ENCODE measurements at regions not wholly inside any gene's neighbourhood (a gene's known extent, or its start where the extent isn't known, plus 50 kb on each side); places are given as distances from the start of the nearest gene placed in this dataset.

GRCh38 chr3:176051766-176052165 is 1145.5 kb downstream of the TBL1XR1 start:
- no peaks in the 10 kb centered on the region for H3K79me2 ChIP-seq (ENCODE audit: insufficient read depth, low read length)
- no peaks in the 10 kb centered on the region for H3K36me3 Mint-ChIP-seq
- H3K36me3 ChIP-seq (replicated peaks in 1 of 2; ENCODE audit: control insufficient read depth in 1 of 2, insufficient read depth in 2 of 2, low read length in 2 of 2): no peaks in the 10 kb centered on the region
- no peak overlapping the region for H3K27ac ChIP-seq (ENCODE audit: low read depth in 1 of 2, low read length in 2 of 2)
- no peaks in the 10 kb centered on the region for H4K20me1 ChIP-seq (ENCODE audit: insufficient read depth, low read length)
- no peaks in the 10 kb centered on the region for H3K4me1 Mint-ChIP-seq
- H3K27me3 Mint-ChIP-seq (ENCODE audit: low read depth in 3 of 3): no peaks in the 10 kb centered on the region
- H3K27me3 ChIP-seq (ENCODE audit: control insufficient read depth in 2 of 2, insufficient read depth in 2 of 2, low read length in 2 of 2): no peaks in the 10 kb centered on the region
- peaks cover 0 to 36% of the 10 kb centered on the region in 2 donors for H3K9me3 ChIP-seq (replicated peaks in 1 of 2; ENCODE audit: control insufficient read depth in 1 of 2, insufficient read depth in 1 of 2, low read length in 2 of 2)
- no peak overlapping the region for H3K4me2 ChIP-seq (replicated peaks; ENCODE audit: extremely low read depth, low read length, poor library complexity, severe bottlenecking)
- no peak overlapping the region for H3K9ac ChIP-seq (ENCODE audit: insufficient read depth, low read length, poor library complexity, severe bottlenecking)
- no peak overlapping the region for H3K27ac Mint-ChIP-seq
- DNase-seq: no peak
- no peak overlapping the region for H3K4me3 Mint-ChIP-seq
- no peaks in the 10 kb centered on the region for H3K4me1 ChIP-seq (ENCODE audit: control insufficient read depth in 1 of 2, insufficient read depth in 2 of 2, low read length in 2 of 2)
- no peak overlapping the region for H3K4me3 ChIP-seq (replicated peaks in 1 of 3; ENCODE audit: low read depth in 2 of 3, low read length in 3 of 3)
- no CpG with 5 or more reads among the region's 7 CpGs for WGBS (ENCODE audit: insufficient coverage)
- TF ChIP-seq, protein P1, sequence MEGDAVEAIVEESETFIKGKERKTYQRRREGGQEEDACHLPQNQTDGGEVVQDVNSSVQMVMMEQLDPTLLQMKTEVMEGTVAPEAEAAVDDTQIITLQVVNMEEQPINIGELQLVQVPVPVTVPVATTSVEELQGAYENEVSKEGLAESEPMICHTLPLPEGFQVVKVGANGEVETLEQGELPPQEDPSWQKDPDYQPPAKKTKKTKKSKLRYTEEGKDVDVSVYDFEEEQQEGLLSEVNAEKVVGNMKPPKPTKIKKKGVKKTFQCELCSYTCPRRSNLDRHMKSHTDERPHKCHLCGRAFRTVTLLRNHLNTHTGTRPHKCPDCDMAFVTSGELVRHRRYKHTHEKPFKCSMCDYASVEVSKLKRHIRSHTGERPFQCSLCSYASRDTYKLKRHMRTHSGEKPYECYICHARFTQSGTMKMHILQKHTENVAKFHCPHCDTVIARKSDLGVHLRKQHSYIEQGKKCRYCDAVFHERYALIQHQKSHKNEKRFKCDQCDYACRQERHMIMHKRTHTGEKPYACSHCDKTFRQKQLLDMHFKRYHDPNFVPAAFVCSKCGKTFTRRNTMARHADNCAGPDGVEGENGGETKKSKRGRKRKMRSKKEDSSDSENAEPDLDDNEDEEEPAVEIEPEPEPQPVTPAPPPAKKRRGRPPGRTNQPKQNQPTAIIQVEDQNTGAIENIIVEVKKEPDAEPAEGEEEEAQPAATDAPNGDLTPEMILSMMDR (IDR thresholded peaks at IDR 0.05): no peak
- intact Hi-C loops (cut with micrococcal nuclease): no loop called here
- peaks cover 0 to 2% (median under 1%) of the 10 kb centered on the region in 7 donors for H3K9me3 Mint-ChIP-seq
- no peak overlapping the region for H2AFZ ChIP-seq (ENCODE audit: insufficient read depth, low read depth, low read length, poor library complexity, severe bottlenecking)

- Histone ChIP-seq H3K4me1 (ENCODE audit: control insufficient read depth in 1 of 2, insufficient read depth in 2 of 2, low read length in 2 of 2) (no peaks in the 10 kb centered on the region), H4K20me1 (ENCODE audit: insufficient read depth, low read length) (no peaks in the 10 kb centered on the region), H2AFZ (ENCODE audit: insufficient read depth, low read depth, low read length, poor library complexity, severe bottlenecking) (no peak overlapping the region), H3K27ac (ENCODE audit: low read depth in 1 of 2, low read length in 2 of 2) (no peak overlapping the region), H3K79me2 (ENCODE audit: insufficient read depth, low read length) (no peaks in the 10 kb centered on the region), H3K27me3 (ENCODE audit: control insufficient read depth in 2 of 2, insufficient read depth in 2 of 2, low read length in 2 of 2) (no peaks in the 10 kb centered on the region), H3K4me3 (replicated peaks in 1 of 3; ENCODE audit: low read depth in 2 of 3, low read length in 3 of 3) (no peak overlapping the region), H3K36me3 (replicated peaks in 1 of 2; ENCODE audit: control insufficient read depth in 1 of 2, insufficient read depth in 2 of 2, low read length in 2 of 2) (no peaks in the 10 kb centered on the region), H3K4me2 (replicated peaks; ENCODE audit: extremely low read depth, low read length, poor library complexity, severe bottlenecking) (no peak overlapping the region), H3K9me3 (replicated peaks in 1 of 2; ENCODE audit: control insufficient read depth in 1 of 2, insufficient read depth in 1 of 2, low read length in 2 of 2) (peaks cover 0 to 31% of the 10 kb centered on the region in 2 donors), H3K9ac (ENCODE audit: insufficient read depth, low read length, poor library complexity, severe bottlenecking) (no peak overlapping the region)
- WGBS (ENCODE audit: insufficient coverage): no CpG with 5 or more reads among the region's 2 CpGs
- Mint-ChIP-seq H3K27ac (no peak overlapping the region), H3K27me3 (ENCODE audit: low read depth in 3 of 3) (no peaks in the 10 kb centered on the region), H3K36me3 (no peaks in the 10 kb centered on the region), H3K9me3 (peaks cover 0 to 3% (median 0%) of the 10 kb centered on the region in 7 donors), H3K4me3 (no peak overlapping the region), H3K4me1 (no peaks in the 10 kb centered on the region)
- intact Hi-C loops (cut with micrococcal nuclease): no loop called here
- no peak for DNase-seq
- TF ChIP-seq, protein P1 (IDR thresholded peaks at IDR 0.05): no peak
Measured at GRCh38 chr3:176046703-176047102, 1150.6 kb downstream of the TBL1XR1 start.
